ENCODE measurements at regions not wholly inside any gene's neighbourhood (a gene's known extent, or its start where the extent isn't known, plus 50 kb on each side); places are given as distances from the start of the nearest gene placed in this dataset.
"Not testable (repeated sequence)": the region's sequence is repeated elsewhere in the genome, so short reads cannot be mapped to it uniquely, and the experiment has no call there.

- Histone ChIP-seq H3K4me1 (ENCODE audit: low read depth, poor library complexity, severe bottlenecking) (no peaks in the 10 kb centered on the region), H3K36me3 (ENCODE audit: insufficient read depth) (no peaks in the 10 kb centered on the region), H4K20me1 (ENCODE audit: insufficient read depth) (no peaks in the 10 kb centered on the region), H3K4me2 (no peak overlapping the region), H3K4me3 (IDR thresholded peaks at IDR 0.05; ENCODE audit: insufficient read depth, low read depth, low read length) (no peak overlapping the region), H3K27me3 (ENCODE audit: insufficient read depth, low read depth) (no peaks in the 10 kb centered on the region), H2AFZ (ENCODE audit: low read depth) (no peak overlapping the region), H3K79me2 (ENCODE audit: insufficient read depth, low read depth) (no peaks in the 10 kb centered on the region), H3K9ac (no peak overlapping the region), H3K27ac (no peak overlapping the region)
- TF ChIP-seq CTCF (conservative IDR thresholded peaks at IDR 0.05; ENCODE audit: low read depth, low read length): no peak
Observed at GRCh38 chr1:69110851-69111250, 456.9 kb upstream of the LRRC7 start.

- not testable (repeated sequence) for H3K4me2 ChIP-seq; H3K4me3 ChIP-seq (IDR thresholded peaks at IDR 0.05; ENCODE audit: insufficient read depth, low read depth, low read length); H4K20me1 ChIP-seq (ENCODE audit: insufficient read depth); H3K27me3 ChIP-seq (ENCODE audit: insufficient read depth, low read depth); H3K27ac ChIP-seq; H3K79me2 ChIP-seq (ENCODE audit: insufficient read depth, low read depth); H2AFZ ChIP-seq (ENCODE audit: low read depth); H3K9ac ChIP-seq; H3K36me3 ChIP-seq (ENCODE audit: insufficient read depth); H3K4me1 ChIP-seq (ENCODE audit: low read depth, poor library complexity, severe bottlenecking)
Observed at GRCh38 chr1:69120126-69120741, 447.5 kb upstream of the LRRC7 start.

DNA sequence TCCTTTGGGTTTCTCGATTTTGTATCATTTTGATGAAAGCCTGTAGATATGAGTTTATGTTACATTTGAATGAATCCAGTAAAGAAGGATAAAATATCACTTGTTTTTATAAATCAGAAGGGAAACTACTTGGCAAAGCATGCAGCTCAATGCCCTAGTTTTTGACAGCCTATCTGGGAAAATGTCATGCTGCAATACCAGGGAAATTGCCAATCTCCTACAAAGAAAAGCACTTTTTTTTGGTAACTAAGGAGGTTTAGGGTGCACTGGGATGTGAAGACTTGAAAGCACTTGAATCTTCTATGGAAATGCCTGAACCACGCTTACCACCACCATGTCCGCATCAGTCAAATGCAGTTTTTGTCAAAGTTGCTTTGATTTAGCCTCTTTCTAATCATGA is 446.9 kb upstream of the LRRC7 start:
- Histone ChIP-seq H3K27ac (no peak overlapping the region), H4K20me1 (ENCODE audit: insufficient read depth) (no peaks in the 10 kb centered on the region), H3K79me2 (ENCODE audit: insufficient read depth, low read depth) (no peaks in the 10 kb centered on the region), H3K9ac (no peak overlapping the region), H3K27me3 (ENCODE audit: insufficient read depth, low read depth) (no peaks in the 10 kb centered on the region), H3K4me2 (no peak overlapping the region), H3K4me3 (IDR thresholded peaks at IDR 0.05; ENCODE audit: insufficient read depth, low read depth, low read length) (no peak overlapping the region), H2AFZ (ENCODE audit: low read depth) (no peak overlapping the region), H3K36me3 (ENCODE audit: insufficient read depth) (no peaks in the 10 kb centered on the region), H3K4me1 (ENCODE audit: low read depth, poor library complexity, severe bottlenecking) (no peaks in the 10 kb centered on the region)
- TF ChIP-seq CTCF (conservative IDR thresholded peaks at IDR 0.05; ENCODE audit: low read depth, low read length): no peak

DNA sequence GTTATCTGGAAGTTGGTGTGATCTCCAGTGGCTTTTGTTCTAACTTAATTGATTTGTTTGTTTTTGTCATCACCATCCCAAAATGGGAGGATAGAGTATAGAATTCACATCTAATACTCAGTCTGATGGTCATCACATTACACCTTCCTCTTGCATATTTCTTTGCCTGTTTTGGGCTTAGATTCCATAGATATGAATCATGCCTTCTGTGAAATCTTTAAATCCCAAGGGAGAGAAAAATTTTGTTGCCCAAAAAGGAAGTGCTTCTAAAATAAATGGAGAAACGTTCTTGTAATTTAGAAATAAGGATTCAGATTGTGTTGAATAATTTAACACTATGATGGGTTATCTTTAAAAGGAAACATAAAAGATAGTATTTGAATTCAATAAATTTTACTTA is 446.0 kb upstream of the LRRC7 start:
- no peak overlapping the region for H3K4me2 ChIP-seq
- H3K4me1 ChIP-seq (ENCODE audit: low read depth, poor library complexity, severe bottlenecking): no peaks in the 10 kb centered on the region
- no peaks in the 10 kb centered on the region for H3K27me3 ChIP-seq (ENCODE audit: insufficient read depth, low read depth)
- no peak overlapping the region for H2AFZ ChIP-seq (ENCODE audit: low read depth)
- H3K9ac ChIP-seq: no peak overlapping the region
- no peaks in the 10 kb centered on the region for H3K36me3 ChIP-seq (ENCODE audit: insufficient read depth)
- no peak overlapping the region for H3K27ac ChIP-seq
- no peaks in the 10 kb centered on the region for H4K20me1 ChIP-seq (ENCODE audit: insufficient read depth)
- H3K4me3 ChIP-seq (IDR thresholded peaks at IDR 0.05; ENCODE audit: insufficient read depth, low read depth, low read length): no peak overlapping the region
- no peaks in the 10 kb centered on the region for H3K79me2 ChIP-seq (ENCODE audit: insufficient read depth, low read depth)
- no peak for TF ChIP-seq CTCF (conservative IDR thresholded peaks at IDR 0.05; ENCODE audit: low read depth, low read length)

DNA sequence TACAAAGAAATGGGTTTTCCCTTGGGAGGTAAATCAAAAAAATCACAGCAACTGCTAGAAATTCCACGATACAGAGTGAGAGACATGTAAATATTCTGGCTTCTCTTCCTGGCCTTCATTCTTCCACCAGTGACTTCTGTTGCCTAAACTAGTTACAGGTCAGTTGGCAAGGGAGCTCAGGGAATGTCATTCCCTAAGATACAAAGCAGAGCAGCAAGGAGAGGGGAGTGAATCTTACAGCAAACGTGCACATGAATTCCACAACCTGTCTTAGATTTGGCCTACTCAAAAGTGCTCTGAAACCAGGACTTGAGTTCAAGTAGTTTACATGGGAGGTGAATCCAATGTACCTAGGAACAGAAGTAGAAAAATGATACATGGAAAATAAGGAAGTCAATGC is 445.3 kb upstream of the LRRC7 start:
- no peak overlapping the region for H3K4me2 ChIP-seq
- H3K27me3 ChIP-seq (ENCODE audit: insufficient read depth, low read depth): no peaks in the 10 kb centered on the region
- no peaks in the 10 kb centered on the region for H3K4me1 ChIP-seq (ENCODE audit: low read depth, poor library complexity, severe bottlenecking)
- no peak overlapping the region for H3K27ac ChIP-seq
- H3K9ac ChIP-seq: no peak overlapping the region
- H3K79me2 ChIP-seq (ENCODE audit: insufficient read depth, low read depth): no peaks in the 10 kb centered on the region
- H3K4me3 ChIP-seq (IDR thresholded peaks at IDR 0.05; ENCODE audit: insufficient read depth, low read depth, low read length): no peak overlapping the region
- H4K20me1 ChIP-seq (ENCODE audit: insufficient read depth): no peaks in the 10 kb centered on the region
- no peaks in the 10 kb centered on the region for H3K36me3 ChIP-seq (ENCODE audit: insufficient read depth)
- no peak overlapping the region for H2AFZ ChIP-seq (ENCODE audit: low read depth)
- no peak for TF ChIP-seq CTCF (conservative IDR thresholded peaks at IDR 0.05; ENCODE audit: low read depth, low read length)
